ENCODE measurements at regions not wholly inside any gene's neighbourhood (a gene's known extent, or its start where the extent isn't known, plus 50 kb on each side); places are given as distances from the start of the nearest gene placed in this dataset.

GRCh38 chr14:98085751-98086150, 1186.2 kb downstream of the BCL11B start:
- DNase-seq, result no peak

- DNase-seq, result no peak
These were observed 1178.9 kb downstream of the BCL11B start for GRCh38 chr14:98093111-98093510.

GRCh38 chr14:98099527-98099926, 1172.5 kb downstream of the BCL11B start:
- DNase-seq, result no peak

GRCh38 chr14:98101323-98101722, 1170.7 kb downstream of the BCL11B start:
- no peak for DNase-seq

GRCh38 chr14:98103705-98104104, 1168.3 kb downstream of the BCL11B start:
- DNase-seq, result no peak

GRCh38 chr14:98109326-98109725, 1162.7 kb downstream of the BCL11B start:
- DNase-seq, result no peak

- no peak for DNase-seq
These were observed 1159.7 kb downstream of the BCL11B start for GRCh38 chr14:98112194-98112780.

- no peak for DNase-seq
These were observed 1157.7 kb downstream of the BCL11B start for GRCh38 chr14:98114122-98114895.

GRCh38 chr14:98114946-98115345, 1157.1 kb downstream of the BCL11B start:
- DNase-seq, result no peak

GRCh38 chr14:98118749-98119148, 1153.2 kb downstream of the BCL11B start:
- no peak for DNase-seq

GRCh38 chr14:98119739-98120138, 1152.3 kb downstream of the BCL11B start:
- DNase-seq, result no peak

GRCh38 chr14:98120831-98121464, 1151.0 kb downstream of the BCL11B start:
- DNase-seq, result no peak

- DNase-seq, result no peak
These were observed 1149.5 kb downstream of the BCL11B start for GRCh38 chr14:98122527-98122926.

GRCh38 chr14:98130691-98131090, 1141.3 kb downstream of the BCL11B start:
- DNase-seq, result no peak

GRCh38 chr14:98131406-98131805, 1140.6 kb downstream of the BCL11B start:
- DNase-seq, result no peak

- DNase-seq, result no peak
These were observed 1138.2 kb downstream of the BCL11B start for GRCh38 chr14:98133806-98134205.

- DNase-seq, result no peak
These were observed 1135.8 kb downstream of the BCL11B start for GRCh38 chr14:98136012-98136789.

- no peak for DNase-seq
These were observed 1134.6 kb downstream of the BCL11B start for GRCh38 chr14:98137131-98138025.

- peak; percentile 47 for DNase-seq
These were observed 1133.3 kb downstream of the BCL11B start for GRCh38 chr14:98138666-98139065.

- no peak for DNase-seq
These were observed 1131.0 kb downstream of the BCL11B start for GRCh38 chr14:98140862-98141530.

- DNase-seq, result no peak
These were observed 1128.4 kb downstream of the BCL11B start for GRCh38 chr14:98143566-98143965.

GRCh38 chr14:98144964-98145363, 1127.0 kb downstream of the BCL11B start:
- DNase-seq, result no peak
